ENCODE measurements at regions not wholly inside any gene's neighbourhood (a gene's known extent, or its start where the extent isn't known, plus 50 kb on each side); places are given as distances from the start of the nearest gene placed in this dataset.
"Not testable (repeated sequence)": the region's sequence is repeated elsewhere in the genome, so short reads cannot be mapped to it uniquely, and the experiment has no call there.

- Mint-ChIP-seq H3K4me1 (no peaks in the 10 kb centered on the region), H3K27ac (no peak overlapping the region), H3K36me3 (no peaks in the 10 kb centered on the region), H3K27me3 (peaks cover 14 to 19% of the 10 kb centered on the region in 2 donors), H3K9me3 (no peaks in the 10 kb centered on the region), H3K4me3 (no peak overlapping the region)
- DNase-seq = no peak
- no peak for ATAC-seq (replicated peaks)
Measured at GRCh38 chr2:176415174-176415895, 146.1 kb downstream of the MTX2 start.

DNA sequence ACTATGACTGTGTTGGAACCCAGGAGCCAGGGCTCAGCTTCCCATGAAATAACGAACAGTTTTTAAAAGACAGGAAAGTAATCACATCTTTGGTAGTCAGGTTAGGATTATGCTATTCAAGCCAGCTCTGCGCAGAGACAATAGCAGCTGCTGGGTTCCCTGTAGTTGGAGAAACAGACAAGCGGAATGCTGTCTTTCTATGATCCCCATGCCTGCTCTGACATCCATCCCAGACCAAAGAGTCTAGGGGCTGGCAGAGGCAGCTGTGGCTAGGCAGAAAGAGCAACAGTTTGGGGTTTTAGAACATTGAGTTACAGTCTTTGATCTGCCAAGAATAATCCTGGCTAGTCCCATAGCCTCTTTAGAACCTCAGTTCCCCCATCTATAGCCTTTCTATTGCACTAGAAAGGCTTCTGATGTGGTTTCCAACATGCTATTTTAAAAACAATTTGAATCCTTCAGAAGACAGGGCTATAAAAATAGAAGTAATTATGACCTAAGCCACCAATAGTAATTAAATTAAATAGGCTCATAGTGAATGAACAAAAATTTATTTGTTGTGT, 146.8 kb downstream of the MTX2 start:
- no peak for ATAC-seq (replicated peaks)
- no peaks in the 10 kb centered on the region for H3K4me1 Mint-ChIP-seq
- no peak for DNase-seq
- no peak overlapping the region for H3K4me3 Mint-ChIP-seq
- H3K27me3 Mint-ChIP-seq = peaks cover 14 to 17% of the 10 kb centered on the region in 2 donors
- no peaks in the 10 kb centered on the region for H3K36me3 Mint-ChIP-seq
- H3K9me3 Mint-ChIP-seq = no peaks in the 10 kb centered on the region
- H3K27ac Mint-ChIP-seq = no peak overlapping the region

GRCh38 chr2:176418768-176419167, 149.5 kb downstream of the MTX2 start:
- DNase-seq (no peak), ATAC-seq (replicated peaks) (no peak)
- Mint-ChIP-seq H3K9me3 (no peaks in the 10 kb centered on the region), H3K36me3 (no peaks in the 10 kb centered on the region), H3K4me3 (no peak overlapping the region), H3K4me1 (no peaks in the 10 kb centered on the region), H3K27ac (no peak overlapping the region), H3K27me3 (peaks cover 22 to 32% of the 10 kb centered on the region in 2 donors)

GRCh38 chr2:176419591-176420071, 150.4 kb downstream of the MTX2 start:
- no peaks in the 10 kb centered on the region for H3K36me3 Mint-ChIP-seq
- H3K27ac Mint-ChIP-seq = no peak overlapping the region
- H3K4me1 Mint-ChIP-seq = no peaks in the 10 kb centered on the region
- H3K9me3 Mint-ChIP-seq = no peaks in the 10 kb centered on the region
- peaks cover 23 to 38% of the 10 kb centered on the region in 2 donors for H3K27me3 Mint-ChIP-seq
- H3K4me3 Mint-ChIP-seq = no peak overlapping the region
- DNase-seq (no peak), ATAC-seq (replicated peaks) (no peak)

GRCh38 chr2:176421297-176422050, 152.2 kb downstream of the MTX2 start:
- DNase-seq (no peak), ATAC-seq (replicated peaks) (no peak)
- H3K9me3 Mint-ChIP-seq = no peaks in the 10 kb centered on the region
- no peaks in the 10 kb centered on the region for H3K36me3 Mint-ChIP-seq
- H3K27ac Mint-ChIP-seq = no peak overlapping the region
- peaks cover 26 to 35% of the 10 kb centered on the region in 2 donors for H3K27me3 Mint-ChIP-seq
- H3K4me1 Mint-ChIP-seq = no peaks in the 10 kb centered on the region
- no peak overlapping the region for H3K4me3 Mint-ChIP-seq

GRCh38 chr2:176423819-176424218, 154.6 kb downstream of the MTX2 start:
- H3K9me3 Mint-ChIP-seq = peaks cover 6 to 7% of the 10 kb centered on the region in 2 donors
- ATAC-seq (replicated peaks) (no peak), DNase-seq (no peak)
- no peak overlapping the region for H3K4me3 Mint-ChIP-seq
- peaks cover 26 to 36% of the 10 kb centered on the region in 2 donors for H3K27me3 Mint-ChIP-seq
- H3K4me1 Mint-ChIP-seq = peaks cover 0 to 2% of the 10 kb centered on the region in 2 donors
- peaks cover 0 to 1% of the 10 kb centered on the region in 2 donors for H3K36me3 Mint-ChIP-seq
- no peak overlapping the region for H3K27ac Mint-ChIP-seq

DNA sequence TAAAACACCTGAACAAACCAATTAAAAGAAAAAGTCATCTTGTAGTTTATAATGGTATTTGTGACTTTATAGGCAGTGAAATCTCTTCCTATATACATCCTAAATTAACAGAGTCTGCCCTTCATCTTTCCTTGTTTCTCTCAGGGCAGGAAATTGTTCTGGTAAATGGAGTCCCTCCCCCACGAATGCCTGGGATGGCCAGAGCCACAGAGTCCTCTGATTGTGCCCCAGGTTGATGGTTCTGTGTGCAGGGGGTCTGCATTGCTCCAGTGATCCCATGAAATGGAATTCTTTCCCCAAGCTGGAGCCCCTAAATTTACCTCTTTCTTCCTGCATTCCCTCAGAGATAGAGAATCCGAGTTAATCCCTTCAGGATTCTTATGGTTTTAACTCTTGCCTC, 155.5 kb downstream of the MTX2 start:
- H3K9me3 Mint-ChIP-seq = peaks cover 13 to 14% of the 10 kb centered on the region in 2 donors

DNA sequence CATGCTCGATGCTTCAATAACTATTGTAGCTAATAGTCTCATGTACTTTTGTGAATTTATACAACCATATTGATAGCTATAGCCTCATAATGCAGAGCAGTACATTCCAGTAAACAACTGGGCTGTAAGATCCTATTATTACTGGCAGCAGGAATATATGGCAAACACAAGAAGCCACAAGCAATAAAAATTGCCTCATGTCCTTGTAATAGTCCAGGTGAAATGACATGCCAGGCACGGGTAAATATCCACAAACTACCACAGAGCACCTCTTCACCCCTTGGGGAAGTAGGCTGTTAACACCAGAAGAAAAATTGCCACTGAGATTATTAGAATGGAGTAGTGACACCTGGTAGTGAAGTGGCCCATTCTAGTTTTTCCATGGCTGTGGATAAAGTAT, 158.3 kb downstream of the MTX2 start:
- DNase-seq = no peak
- ATAC-seq (replicated peaks) = no peak
- Mint-ChIP-seq H3K27ac (no peak overlapping the region), H3K4me1 (peaks cover 3 to 6% of the 10 kb centered on the region in 2 donors), H3K27me3 (peaks cover 18 to 25% of the 10 kb centered on the region in 2 donors), H3K4me3 (no peak overlapping the region), H3K36me3 (peaks cover 2 to 10% of the 10 kb centered on the region in 2 donors), H3K9me3 (peaks cover 14 to 16% of the 10 kb centered on the region in 2 donors)

More for the DNA sequence above, 155.5 kb downstream of the MTX2 start:
- peaks cover 26 to 31% of the 10 kb centered on the region in 2 donors for H3K27me3 Mint-ChIP-seq
- H3K4me3 Mint-ChIP-seq = no peak overlapping the region
- no peak for DNase-seq
- H3K27ac Mint-ChIP-seq = no peak overlapping the region
- no peak for ATAC-seq (replicated peaks)
- peaks cover 2 to 9% of the 10 kb centered on the region in 2 donors for H3K36me3 Mint-ChIP-seq
- peaks cover 3 to 6% of the 10 kb centered on the region in 2 donors for H3K4me1 Mint-ChIP-seq

DNA sequence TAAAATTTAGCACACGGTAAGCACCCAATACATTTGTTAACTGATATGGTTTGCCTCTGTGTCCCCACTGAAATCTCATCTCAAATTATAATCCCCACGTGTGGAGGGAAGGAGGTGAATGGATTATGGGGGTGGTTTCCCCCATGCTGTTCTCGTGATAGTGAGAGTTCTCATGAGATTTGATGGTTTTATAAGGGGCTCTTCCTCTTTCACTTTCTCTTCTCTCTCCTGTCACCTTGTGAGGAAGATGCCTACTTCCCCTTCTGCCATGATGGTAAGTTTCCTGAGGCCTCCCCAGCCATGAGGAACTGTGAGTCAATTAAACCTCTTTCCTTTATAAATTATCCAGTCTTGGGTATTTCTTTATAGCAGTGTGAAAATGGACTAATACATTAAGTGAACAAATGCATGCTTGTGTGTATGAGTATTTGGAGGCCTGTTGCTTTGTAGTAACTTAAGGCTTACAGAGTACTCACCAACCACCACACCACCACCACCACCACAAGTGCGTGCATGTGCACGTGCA, 159.8 kb downstream of the MTX2 start:
- peak overlapping the region in 1 of 2 donors; percentile 13 for H3K4me3 Mint-ChIP-seq

DNA sequence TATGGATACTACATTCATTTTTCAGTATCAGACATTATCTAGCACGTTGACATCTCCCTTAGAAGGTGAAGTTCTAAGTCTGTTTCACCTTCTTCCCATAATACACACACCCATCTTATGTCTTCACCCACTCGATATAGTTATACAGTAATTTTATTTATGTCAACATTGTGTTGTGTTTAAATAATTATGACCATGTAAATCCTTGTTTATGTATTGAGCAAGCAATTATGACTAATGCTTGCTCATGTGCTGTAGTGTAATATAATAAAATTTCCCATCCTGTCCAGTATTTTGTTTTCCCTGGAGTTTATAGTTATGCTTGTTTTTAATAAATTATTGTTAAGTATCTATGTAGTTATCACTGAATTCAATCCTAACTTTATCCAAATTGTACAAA, 163.2 kb downstream of the MTX2 start:
- H3K9me3 Mint-ChIP-seq = peaks cover 16% of the 10 kb centered on the region in 2 donors
- ATAC-seq (replicated peaks) (no peak), DNase-seq (no peak)
- H3K27me3 Mint-ChIP-seq = peaks cover 13 to 31% of the 10 kb centered on the region in 2 donors
- peaks cover 3 to 6% of the 10 kb centered on the region in 2 donors for H3K4me1 Mint-ChIP-seq
- no peak overlapping the region for H3K27ac Mint-ChIP-seq
- peaks cover 2 to 10% of the 10 kb centered on the region in 2 donors for H3K36me3 Mint-ChIP-seq
- H3K4me3 Mint-ChIP-seq = no peak overlapping the region

More for the DNA sequence above, 159.8 kb downstream of the MTX2 start:
- H3K4me1 Mint-ChIP-seq, H3K36me3 Mint-ChIP-seq: not testable (repeated sequence)
- Mint-ChIP-seq H3K9me3 (peaks cover 16% of the 10 kb centered on the region in 2 donors), H3K27ac (peak overlapping the region; percentile 59), H3K27me3 (peaks cover 12 to 23% of the 10 kb centered on the region in 2 donors)
- peak; percentile 7 for DNase-seq
- ATAC-seq (replicated peaks) = peak; percentile 63 to 85

DNA sequence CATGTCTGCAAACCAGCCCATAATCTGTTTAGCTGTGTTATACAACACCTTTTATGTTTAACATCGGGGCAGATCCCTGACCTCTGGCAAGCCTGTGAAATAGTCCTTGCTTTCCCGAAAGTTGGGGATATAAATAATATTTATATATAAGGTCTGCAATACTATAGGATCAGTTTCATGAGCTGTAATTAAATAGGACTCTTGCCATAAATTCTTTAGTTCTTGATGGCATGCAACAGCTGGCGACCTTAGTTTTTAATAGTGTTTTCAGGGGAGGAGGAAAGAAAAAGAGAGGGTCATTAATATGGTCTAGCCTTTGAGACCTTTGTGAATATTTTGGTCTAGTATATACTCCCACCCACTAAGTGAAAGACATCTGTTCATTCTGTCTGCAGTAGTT, 166.5 kb downstream of the MTX2 start:
- H3K27ac Mint-ChIP-seq = no peak overlapping the region
- peaks cover 0 to 2% of the 10 kb centered on the region in 2 donors for H3K9me3 Mint-ChIP-seq
- no peak overlapping the region for H3K4me3 Mint-ChIP-seq
- no peaks in the 10 kb centered on the region for H3K4me1 Mint-ChIP-seq
- ATAC-seq (replicated peaks) (no peak), DNase-seq (no peak)
- no peaks in the 10 kb centered on the region for H3K36me3 Mint-ChIP-seq
- peaks cover 19 to 37% of the 10 kb centered on the region in 2 donors for H3K27me3 Mint-ChIP-seq

DNA sequence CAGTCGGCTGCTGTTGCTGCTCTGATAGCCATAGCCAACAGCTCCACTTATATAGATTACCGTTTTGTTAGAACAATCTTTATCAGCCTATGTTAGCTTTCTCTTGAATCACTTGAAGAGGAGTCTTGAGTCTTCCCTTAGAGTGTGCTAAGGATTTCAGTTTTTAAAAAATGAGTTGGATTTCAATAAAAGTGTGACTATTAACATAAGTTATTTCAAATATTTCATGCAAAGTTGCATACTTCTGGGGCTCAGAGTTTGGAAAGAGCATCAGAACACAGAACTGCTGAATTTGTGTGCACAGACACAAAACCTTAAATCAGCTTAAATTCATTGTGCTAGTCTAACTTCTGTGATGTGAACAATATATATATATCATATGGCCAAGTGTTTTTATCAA, 174.7 kb downstream of the MTX2 start:
- Mint-ChIP-seq H3K27ac (no peak overlapping the region), H3K9me3 (no peaks in the 10 kb centered on the region), H3K4me3 (no peak overlapping the region), H3K4me1 (peaks cover 1 to 8% of the 10 kb centered on the region in 2 donors), H3K27me3 (peaks cover 5 to 26% of the 10 kb centered on the region in 2 donors), H3K36me3 (no peaks in the 10 kb centered on the region)
- ATAC-seq (replicated peaks) (no peak), DNase-seq (no peak)

GRCh38 chr2:176445956-176446355, 176.7 kb downstream of the MTX2 start:
- no peak for DNase-seq
- H3K27me3 Mint-ChIP-seq = peaks cover 9 to 20% of the 10 kb centered on the region in 2 donors
- H3K27ac Mint-ChIP-seq = no peak overlapping the region
- no peak overlapping the region for H3K4me3 Mint-ChIP-seq
- no peaks in the 10 kb centered on the region for H3K36me3 Mint-ChIP-seq
- no peaks in the 10 kb centered on the region for H3K9me3 Mint-ChIP-seq
- no peak for ATAC-seq (replicated peaks)
- peaks cover 1 to 8% of the 10 kb centered on the region in 2 donors for H3K4me1 Mint-ChIP-seq

GRCh38 chr2:176446718-176447414, 177.6 kb downstream of the MTX2 start:
- Mint-ChIP-seq H3K4me1 (peaks cover 1 to 8% of the 10 kb centered on the region in 2 donors), H3K36me3 (no peaks in the 10 kb centered on the region), H3K9me3 (no peaks in the 10 kb centered on the region), H3K4me3 (no peak overlapping the region), H3K27me3 (peaks cover 9 to 15% of the 10 kb centered on the region in 2 donors), H3K27ac (no peak overlapping the region)
- ATAC-seq (replicated peaks) = no peak
- no peak for DNase-seq
